Neural cell (in vitro differentiated cells): ENCODE measurements at regions not wholly inside any gene's neighbourhood (a gene's known extent, or its start where the extent isn't known, plus 50 kb on each side); places are given as distances from the start of the nearest gene placed in this dataset.

Experiments
- H2AFZ ChIP-seq: fragments of 200-600, 300-800 bp; sonication (generic), shearing (Covaris generic); 2 replicates; pipeline ENCODE4 v1.6.0; 2014; ENCODE audit warnings: low read depth, mild to moderate bottlenecking, antibody characterized with exemption, low read length, moderate library complexity
- H3F3A ChIP-seq: fragments of 200-600 bp; shearing (Covaris generic); 2 replicates; pipeline ENCODE4 v1.6.1; 2016; ENCODE audit warnings: mild to moderate bottlenecking, moderate library complexity, mixed read lengths, antibody characterized with exemption, low read length; ENCODE audit not compliant: insufficient read depth, poor library complexity, severe bottlenecking
- H3K27ac ChIP-seq: fragments of 200-600, 300-800 bp; sonication (generic), shearing (Covaris generic); 2 replicates; pipeline ENCODE4 v1.5.1; 2014; ENCODE audit warnings: mild to moderate bottlenecking, low read length, moderate library complexity
- H3K27me3 ChIP-seq: fragments of 300-800, 200-600 bp; sonication (generic), shearing (Covaris generic); 2 replicates; pipeline ENCODE4 v1.6.0; 2014; ENCODE audit warnings: mild to moderate bottlenecking, low read depth, low read length, moderate library complexity; ENCODE audit not compliant: insufficient read depth
- H3K36me3 ChIP-seq: fragments of 300-800, 200-600 bp; sonication (generic), shearing (Covaris generic); 2 replicates; pipeline ENCODE4 v1.5.1; 2014; ENCODE audit warnings: mild to moderate bottlenecking, antibody characterized with exemption, low read length, moderate library complexity; ENCODE audit not compliant: insufficient read depth
- H3K4me2 ChIP-seq: fragments of 300-800, 200-600 bp; sonication (generic), shearing (Covaris generic); 2 replicates; pipeline ENCODE4 v1.6.0; 2014; ENCODE audit warnings: mild to moderate bottlenecking, low read length
- H3K4me3 ChIP-seq: fragments of 300-800, 200-600 bp; sonication (generic), shearing (Covaris generic); 2 replicates; pipeline ENCODE4 v1.5.1; 2014; ENCODE audit warnings: mild to moderate bottlenecking, low read length, moderate library complexity
- H3K79me2 ChIP-seq: fragments of 200-600 bp; shearing (Covaris generic); replicated peaks from 2 replicates; pipeline ENCODE4 v1.6.0; 2014; ENCODE audit warnings: mild to moderate bottlenecking, low read length, moderate library complexity; ENCODE audit not compliant: insufficient read depth
- H3K9ac ChIP-seq: fragments of 300-800, 200-600 bp; sonication (generic), shearing (Covaris generic); 2 replicates; pipeline ENCODE4 v1.6.1; 2016; ENCODE audit warnings: mild to moderate bottlenecking, low read length, mixed read lengths
- H3K9me2 ChIP-seq: fragments of 200-600 bp; shearing (Covaris generic); 2 replicates; pipeline ENCODE4 v1.6.1; 2016; ENCODE audit warnings: mild to moderate bottlenecking, low read length, mixed read lengths; ENCODE audit not compliant: insufficient read depth
- H3K9me3 ChIP-seq: fragments of 200-600, 300-800 bp; sonication (generic), shearing (Covaris generic); 2 replicates; pipeline ENCODE4 v1.6.1; 2016; ENCODE audit warnings: mild to moderate bottlenecking, mixed run types, low read length, moderate library complexity, mixed read lengths
- H4K20me1 ChIP-seq: fragments of 200-600 bp; shearing (Covaris generic); 2 replicates; pipeline ENCODE4 v1.6.1; 2016; ENCODE audit warnings: mild to moderate bottlenecking, mixed run types; ENCODE audit not compliant: insufficient read depth
- CTCF ChIP-seq: fragments of 450-650 bp; IDR thresholded peaks from 2 replicates; pipeline ENCODE4 v1.5.1; 2014; ENCODE audit warnings: antibody characterized with exemption, mild to moderate bottlenecking, moderate library complexity; ENCODE audit not compliant: poor library complexity, severe bottlenecking
- EP300 ChIP-seq: fragments of 450-650 bp; conservative IDR thresholded peaks from 2 replicates; pipeline ENCODE4 v1.6.1; 2014; ENCODE audit warnings: antibody characterized with exemption, mild to moderate bottlenecking, moderate library complexity; ENCODE audit not compliant: poor library complexity, severe bottlenecking
- EZH2 ChIP-seq: fragments of 200-600, 300-800 bp; shearing (Covaris generic), sonication (generic); IDR thresholded peaks from 2 replicates; pipeline ENCODE4 v1.6.1; 2014; ENCODE audit warnings: antibody characterized with exemption, low read length, borderline replicate concordance, mild to moderate bottlenecking; ENCODE audit not compliant: insufficient read depth, poor library complexity, severe bottlenecking
- MXI1 ChIP-seq: fragments of 450-650 bp; conservative IDR thresholded peaks from 2 replicates; pipeline ENCODE4 v1.6.1; 2014; ENCODE audit warnings: antibody characterized with exemption, mild to moderate bottlenecking; ENCODE audit not compliant: poor library complexity, severe bottlenecking
- POLR2AphosphoS5 ChIP-seq: IDR thresholded peaks from 2 replicates; pipeline ENCODE4 v1.6.1; 2012
- RAD21 ChIP-seq: fragments of 450-650 bp; conservative IDR thresholded peaks from 2 replicates; pipeline ENCODE4 v1.6.1; 2014; ENCODE audit warnings: antibody characterized with exemption, mild to moderate bottlenecking, moderate library complexity
- REST ChIP-seq: IDR thresholded peaks from 2 replicates; pipeline ENCODE4 v1.6.1; 2012; ENCODE audit warnings: borderline replicate concordance
- SMC3 ChIP-seq: fragments of 450-650 bp; conservative IDR thresholded peaks from 2 replicates; pipeline ENCODE4 v1.6.1; 2014; ENCODE audit warnings: antibody characterized with exemption, mild to moderate bottlenecking, moderate library complexity; ENCODE audit not compliant: poor library complexity
- TAF1 ChIP-seq: IDR thresholded peaks from 2 replicates; pipeline ENCODE4 v1.6.1; 2012; ENCODE audit warnings: low read depth

DNA sequence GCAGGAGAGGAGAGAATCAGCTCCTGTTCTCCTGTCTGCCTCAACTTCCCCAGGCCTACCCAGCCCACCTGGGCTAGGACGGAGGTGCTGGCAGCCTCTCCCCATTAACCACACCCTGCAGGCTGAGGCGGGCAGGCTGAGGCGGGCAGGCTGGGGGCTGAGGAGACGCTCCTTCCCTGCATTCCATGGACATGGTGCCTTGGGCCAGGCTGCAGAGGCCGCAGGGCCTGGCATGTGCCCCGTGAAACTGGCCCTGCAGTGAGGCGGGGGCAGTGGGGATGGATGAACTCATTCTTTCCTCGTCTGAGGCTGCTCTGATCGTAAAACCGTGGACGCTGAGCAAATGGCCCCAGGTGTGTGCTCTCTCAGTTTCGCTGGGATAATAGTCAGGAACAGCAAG is 84.7 kb upstream of the LAPTM4A start:
- Histone ChIP-seq H3K27ac (no peak overlapping the region), H2AFZ (no peak overlapping the region), H3K27me3 (no peaks in the 10 kb centered on the region), H3K79me2 (no peaks in the 10 kb centered on the region), H4K20me1 (no peaks in the 10 kb centered on the region), H3K9me2 (no peaks in the 10 kb centered on the region), H3K4me2 (no peak overlapping the region), H3K4me3 (no peak overlapping the region), H3K9me3 (no peaks in the 10 kb centered on the region), H3F3A (no peaks in the 10 kb centered on the region), H3K9ac (no peak overlapping the region), H3K36me3 (no peaks in the 10 kb centered on the region)
- TF ChIP-seq TAF1 (no peak), EZH2 (no peak), RAD21 (no peak), MXI1 (no peak), EP300 (no peak), SMC3 (no peak), CTCF (no peak), REST (no peak), POLR2AphosphoS5 (no peak)

DNA sequence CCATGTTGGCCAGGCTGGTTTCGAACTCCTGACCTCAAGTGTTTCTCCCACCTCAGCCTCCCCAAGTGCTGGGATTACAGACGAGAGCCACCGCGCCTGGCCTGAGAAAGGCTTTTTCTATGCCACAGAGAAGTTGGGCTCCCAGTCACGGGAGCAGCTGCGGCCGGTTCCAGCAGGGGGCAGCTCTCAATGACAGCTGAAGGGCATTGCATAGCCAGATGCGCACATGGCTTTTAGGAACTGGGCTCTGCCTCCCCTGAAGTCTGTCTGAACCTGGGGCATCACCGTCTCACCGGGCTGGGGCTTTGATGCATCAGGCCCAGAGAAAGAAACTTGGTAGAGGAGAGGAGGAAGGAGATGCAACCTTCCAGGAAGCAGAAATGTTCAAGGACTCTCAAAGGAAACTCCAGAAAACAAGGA is 84.2 kb upstream of the LAPTM4A start:
- no peaks in the 10 kb centered on the region for H3K9me2 ChIP-seq
- no peaks in the 10 kb centered on the region for H3K79me2 ChIP-seq
- no peak overlapping the region for H2AFZ ChIP-seq
- H3K9ac ChIP-seq = no peak overlapping the region
- H3K4me3 ChIP-seq = no peak overlapping the region
- TF ChIP-seq CTCF (peak; percentile 52), POLR2AphosphoS5 (no peak), EP300 (no peak), REST (no peak), SMC3 (peak; percentile 37), RAD21 (peak; percentile 19), EZH2 (no peak), MXI1 (no peak)
- no peak overlapping the region for H3K4me2 ChIP-seq
- no peak overlapping the region for H3K27ac ChIP-seq
- no peaks in the 10 kb centered on the region for H3K27me3 ChIP-seq
- H3K9me3 ChIP-seq = no peaks in the 10 kb centered on the region
- H3F3A ChIP-seq = no peaks in the 10 kb centered on the region
- H4K20me1 ChIP-seq = no peaks in the 10 kb centered on the region
- H3K36me3 ChIP-seq = no peaks in the 10 kb centered on the region
